ENCODE measurements at regions not wholly inside any gene's neighbourhood (a gene's known extent, or its start where the extent isn't known, plus 50 kb on each side); places are given as distances from the start of the nearest gene placed in this dataset.

DNA sequence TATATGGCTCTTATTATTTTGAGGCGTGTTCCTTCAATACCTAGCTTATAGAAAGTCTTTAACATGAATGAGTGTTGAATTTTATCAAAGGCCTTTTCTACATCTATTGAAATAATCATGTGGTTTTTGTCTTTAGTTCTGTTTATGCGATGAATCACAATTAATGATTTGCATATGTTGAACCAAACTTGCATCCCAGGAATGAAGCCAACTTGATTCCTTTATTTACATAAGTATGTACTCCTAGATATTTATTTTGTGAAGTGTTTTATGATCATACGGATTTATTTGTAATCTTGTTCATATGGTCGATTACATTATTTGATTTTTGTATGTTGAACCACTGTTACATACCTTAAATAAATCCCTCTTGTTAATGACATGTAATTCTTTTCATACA is 244.3 kb upstream of the KCND2 start:
- H3K27ac Mint-ChIP-seq (ENCODE audit: unreplicated experiment) = no peak overlapping the region
- H3K9me3 Mint-ChIP-seq (ENCODE audit: unreplicated experiment) = no peaks in the 10 kb centered on the region
- H3K36me3 Mint-ChIP-seq (ENCODE audit: unreplicated experiment) = no peaks in the 10 kb centered on the region

GRCh38 chr7:120030876-120031275 is 242.1 kb upstream of the KCND2 start:
- Mint-ChIP-seq H3K4me3 (ENCODE audit: unreplicated experiment) (no peak overlapping the region), H3K4me1 (ENCODE audit: unreplicated experiment) (peaks cover 4% of the 10 kb centered on the region), H3K27me3 (ENCODE audit: unreplicated experiment) (no peaks in the 10 kb centered on the region), H3K36me3 (ENCODE audit: unreplicated experiment) (no peaks in the 10 kb centered on the region), H3K9me3 (ENCODE audit: unreplicated experiment) (no peaks in the 10 kb centered on the region), H3K27ac (ENCODE audit: unreplicated experiment) (no peak overlapping the region)
- DNase-seq (ENCODE audit: extremely low spot score, unreplicated experiment) = no peak
- TF ChIP-seq, protein P1, sequence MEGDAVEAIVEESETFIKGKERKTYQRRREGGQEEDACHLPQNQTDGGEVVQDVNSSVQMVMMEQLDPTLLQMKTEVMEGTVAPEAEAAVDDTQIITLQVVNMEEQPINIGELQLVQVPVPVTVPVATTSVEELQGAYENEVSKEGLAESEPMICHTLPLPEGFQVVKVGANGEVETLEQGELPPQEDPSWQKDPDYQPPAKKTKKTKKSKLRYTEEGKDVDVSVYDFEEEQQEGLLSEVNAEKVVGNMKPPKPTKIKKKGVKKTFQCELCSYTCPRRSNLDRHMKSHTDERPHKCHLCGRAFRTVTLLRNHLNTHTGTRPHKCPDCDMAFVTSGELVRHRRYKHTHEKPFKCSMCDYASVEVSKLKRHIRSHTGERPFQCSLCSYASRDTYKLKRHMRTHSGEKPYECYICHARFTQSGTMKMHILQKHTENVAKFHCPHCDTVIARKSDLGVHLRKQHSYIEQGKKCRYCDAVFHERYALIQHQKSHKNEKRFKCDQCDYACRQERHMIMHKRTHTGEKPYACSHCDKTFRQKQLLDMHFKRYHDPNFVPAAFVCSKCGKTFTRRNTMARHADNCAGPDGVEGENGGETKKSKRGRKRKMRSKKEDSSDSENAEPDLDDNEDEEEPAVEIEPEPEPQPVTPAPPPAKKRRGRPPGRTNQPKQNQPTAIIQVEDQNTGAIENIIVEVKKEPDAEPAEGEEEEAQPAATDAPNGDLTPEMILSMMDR (IDR thresholded peaks at IDR 0.05) = no peak

More for the DNA sequence above, 244.3 kb upstream of the KCND2 start:
- TF ChIP-seq, protein P1 (IDR thresholded peaks at IDR 0.05) = no peak
- no peak overlapping the region for H3K4me3 Mint-ChIP-seq (ENCODE audit: unreplicated experiment)
- peaks cover 4% of the 10 kb centered on the region for H3K4me1 Mint-ChIP-seq (ENCODE audit: unreplicated experiment)
- DNase-seq (ENCODE audit: extremely low spot score, unreplicated experiment) = no peak
- H3K27me3 Mint-ChIP-seq (ENCODE audit: unreplicated experiment) = no peaks in the 10 kb centered on the region

DNA sequence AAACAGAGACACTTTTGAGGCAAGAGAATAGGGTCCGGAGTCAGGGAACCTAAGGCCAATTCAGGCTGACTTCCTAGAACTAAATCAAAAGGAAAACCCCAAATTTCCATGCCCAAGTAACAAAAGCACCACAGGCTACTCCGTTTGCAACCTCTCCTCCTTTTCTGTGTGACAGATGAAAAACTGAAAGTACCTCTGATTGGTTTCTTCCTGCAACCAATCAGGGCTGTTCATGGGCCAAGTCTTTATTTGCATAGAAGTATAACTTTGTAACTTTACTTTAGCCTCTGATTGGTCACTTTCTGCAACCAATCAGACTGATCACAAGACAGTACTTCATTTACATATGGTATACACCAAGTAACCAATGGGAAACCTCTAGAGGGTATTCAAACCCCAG is 239.9 kb upstream of the KCND2 start:
- Mint-ChIP-seq H3K9me3 (ENCODE audit: unreplicated experiment) (no peaks in the 10 kb centered on the region), H3K4me3 (ENCODE audit: unreplicated experiment) (no peak overlapping the region), H3K27me3 (ENCODE audit: unreplicated experiment) (no peaks in the 10 kb centered on the region), H3K36me3 (ENCODE audit: unreplicated experiment) (no peaks in the 10 kb centered on the region), H3K27ac (ENCODE audit: unreplicated experiment) (no peak overlapping the region), H3K4me1 (ENCODE audit: unreplicated experiment) (peaks cover 4% of the 10 kb centered on the region)
- DNase-seq (ENCODE audit: extremely low spot score, unreplicated experiment) = no peak
- TF ChIP-seq, protein P1 (IDR thresholded peaks at IDR 0.05) = no peak

DNA sequence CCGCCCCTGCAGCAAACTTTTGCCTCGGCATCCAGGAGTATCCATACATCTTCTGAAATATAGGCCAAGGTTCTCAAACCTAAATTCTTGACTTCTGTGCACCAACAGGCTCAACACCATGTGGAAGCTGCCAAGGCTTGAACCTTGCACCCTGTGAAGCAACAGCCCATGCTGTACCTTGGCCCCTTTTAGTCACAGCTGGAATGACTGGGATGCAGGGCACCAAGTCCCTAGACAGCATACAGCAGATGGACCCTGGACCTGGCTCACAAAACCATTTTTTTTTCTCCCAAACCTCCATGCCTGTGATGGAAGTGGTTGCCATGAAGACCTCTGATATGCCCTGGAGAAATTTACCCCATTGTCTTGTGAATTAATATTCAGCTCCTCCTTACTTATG is 233.8 kb upstream of the KCND2 start:
- Mint-ChIP-seq H3K9me3 (ENCODE audit: unreplicated experiment) (peaks cover 24% of the 10 kb centered on the region), H3K36me3 (ENCODE audit: unreplicated experiment) (peaks cover 4% of the 10 kb centered on the region), H3K27me3 (ENCODE audit: unreplicated experiment) (no peaks in the 10 kb centered on the region), H3K4me1 (ENCODE audit: unreplicated experiment) (peaks cover 14% of the 10 kb centered on the region), H3K4me3 (ENCODE audit: unreplicated experiment) (no peak overlapping the region), H3K27ac (ENCODE audit: unreplicated experiment) (no peak overlapping the region)
- DNase-seq (ENCODE audit: extremely low spot score, unreplicated experiment) = no peak
- TF ChIP-seq, protein P1 (IDR thresholded peaks at IDR 0.05) = no peak

DNA sequence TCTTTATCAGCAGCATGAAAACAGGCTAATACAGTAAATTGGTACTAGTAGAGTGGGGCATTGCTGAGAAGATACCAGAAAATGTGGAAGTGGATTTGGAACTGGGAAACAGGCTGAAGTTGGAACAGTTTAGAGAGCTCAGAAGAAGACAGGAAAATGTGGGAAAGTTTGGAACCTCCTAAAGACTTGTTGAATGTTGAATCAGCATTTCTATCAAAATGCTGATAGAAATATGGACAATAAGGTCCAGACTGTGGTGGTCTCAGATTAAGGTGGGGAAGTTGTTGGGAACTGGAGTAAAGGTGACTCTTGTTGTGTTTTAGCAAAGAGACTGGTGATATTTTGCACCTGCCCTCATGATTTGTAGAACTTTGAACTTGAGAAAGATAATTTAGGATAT is 231.2 kb upstream of the KCND2 start:
- Mint-ChIP-seq H3K27me3 (ENCODE audit: unreplicated experiment) (no peaks in the 10 kb centered on the region), H3K27ac (ENCODE audit: unreplicated experiment) (no peak overlapping the region), H3K4me1 (ENCODE audit: unreplicated experiment) (peaks cover 16% of the 10 kb centered on the region), H3K36me3 (ENCODE audit: unreplicated experiment) (peaks cover 4% of the 10 kb centered on the region), H3K9me3 (ENCODE audit: unreplicated experiment) (peaks cover 24% of the 10 kb centered on the region), H3K4me3 (ENCODE audit: unreplicated experiment) (no peak overlapping the region)
- DNase-seq (ENCODE audit: extremely low spot score, unreplicated experiment) = no peak
- TF ChIP-seq, protein P1 (IDR thresholded peaks at IDR 0.05) = no peak
